HG02623 (cell line): ENCODE measurements at regions not wholly inside any gene's neighbourhood (a gene's known extent, or its start where the extent isn't known, plus 50 kb on each side); places are given as distances from the start of the nearest gene placed in this dataset.
"Not testable (repeated sequence)": the region's sequence is repeated elsewhere in the genome, so short reads cannot be mapped to it uniquely, and the experiment has no call there.

ENCODE experiments used
- ATAC-seq: cut with Tn5 transposase; IDR thresholded peaks from one replicate; pipeline ENCODE4 v1.9.1; 2021; ENCODE audit warnings: moderate library complexity; ENCODE audit not compliant: unreplicated experiment

DNA sequence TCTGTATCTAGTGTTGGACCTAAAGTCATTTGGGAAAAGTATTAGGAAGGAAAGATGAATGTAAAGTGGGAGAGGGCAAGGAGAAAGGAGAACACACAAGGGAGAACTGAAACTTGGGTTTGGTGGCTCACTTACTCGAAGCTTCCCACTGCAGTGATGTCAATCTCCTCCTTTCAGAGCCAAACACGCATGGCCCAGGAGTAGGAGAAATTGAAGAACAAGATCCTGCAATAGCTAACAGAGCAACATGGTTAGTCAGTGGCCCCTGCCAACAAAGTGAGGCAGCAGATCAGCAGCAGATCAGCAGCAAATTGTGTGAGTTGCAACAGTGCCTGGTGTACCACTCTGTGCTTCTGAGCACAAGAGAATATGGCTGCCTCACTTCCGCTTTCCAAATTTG lies 366.4 kb downstream of the PSAT1 start:
- no peak for ATAC-seq

DNA sequence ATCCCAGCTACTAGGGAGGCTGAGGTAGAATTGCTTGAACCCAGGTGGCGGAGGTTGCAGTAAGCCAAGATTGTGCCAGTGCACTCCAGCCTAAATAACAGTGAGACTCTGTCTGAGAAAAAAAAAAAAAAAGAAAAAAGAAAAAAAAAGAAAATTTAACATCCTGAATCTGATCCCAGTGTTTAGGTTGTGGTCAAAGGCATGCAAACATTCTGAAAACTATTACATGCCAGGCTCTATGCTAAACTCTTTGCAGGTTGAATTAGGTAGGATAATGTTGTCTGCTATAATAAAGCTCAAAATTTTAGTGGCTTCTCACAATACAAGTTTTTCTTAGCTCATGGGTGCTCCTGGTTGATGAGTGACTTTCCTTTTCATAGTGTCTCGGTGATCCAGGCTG lies 367.4 kb downstream of the PSAT1 start:
- ATAC-seq, result no peak

DNA sequence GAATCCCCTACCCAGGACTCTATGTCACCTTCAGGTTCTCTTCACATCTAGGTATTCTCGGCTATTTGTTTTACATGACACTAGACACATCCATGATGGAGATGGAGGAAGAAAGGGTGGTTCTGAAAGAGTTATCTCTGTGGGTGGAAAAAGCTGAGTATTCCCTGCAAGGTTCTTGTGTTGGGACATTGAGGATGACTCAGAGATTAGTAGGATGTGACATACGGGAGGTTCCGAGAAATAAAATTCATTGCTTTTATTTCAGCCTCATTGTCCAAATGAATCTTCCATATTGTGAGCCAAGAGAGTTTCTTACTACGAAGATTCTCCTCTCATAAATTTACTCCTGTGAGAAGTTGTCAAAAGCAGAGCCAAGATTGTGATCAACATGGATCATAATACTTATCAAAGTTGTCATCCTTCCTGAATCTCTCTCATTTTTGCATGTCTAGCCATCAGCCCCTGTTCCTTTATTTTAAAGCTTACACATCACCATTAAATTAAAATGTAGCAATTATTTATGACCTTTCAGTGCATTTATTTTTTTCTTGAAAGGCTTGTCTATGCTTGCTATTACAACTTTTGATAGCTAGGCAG lies 370.0 kb downstream of the PSAT1 start:
- no peak for ATAC-seq

DNA sequence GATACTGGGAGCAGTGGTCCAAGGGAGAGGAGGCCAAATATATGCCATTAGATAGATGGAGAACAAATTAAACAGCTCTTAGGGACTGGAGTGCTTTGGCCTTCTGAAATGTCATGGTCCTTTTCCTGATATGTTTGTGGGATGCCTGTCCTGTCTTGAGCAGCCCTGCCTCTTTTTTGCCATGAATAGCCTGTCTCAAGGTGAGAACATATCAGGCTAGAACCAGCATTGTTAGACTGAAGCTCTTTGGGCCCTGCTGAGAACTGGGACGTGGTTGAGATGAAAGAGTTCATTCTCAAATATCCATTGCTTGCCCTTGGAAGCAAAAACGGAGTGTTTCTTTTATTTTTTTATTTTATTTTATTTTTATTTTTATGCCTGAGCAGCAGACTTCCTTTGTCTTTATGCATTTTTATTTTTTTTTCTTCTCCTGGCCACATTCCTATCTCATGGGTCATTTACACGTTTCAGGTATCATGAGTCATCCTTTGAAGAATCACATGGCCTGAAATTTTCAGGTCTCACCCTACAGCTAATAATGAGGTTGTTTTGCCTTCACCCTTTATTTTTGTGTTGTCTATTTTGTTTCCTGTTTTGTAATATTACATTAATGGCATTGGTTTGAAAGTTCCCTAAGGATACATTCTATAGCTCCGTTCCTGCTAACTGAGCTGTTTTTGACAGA lies 371.4 kb downstream of the PSAT1 start:
- no peak for ATAC-seq

DNA sequence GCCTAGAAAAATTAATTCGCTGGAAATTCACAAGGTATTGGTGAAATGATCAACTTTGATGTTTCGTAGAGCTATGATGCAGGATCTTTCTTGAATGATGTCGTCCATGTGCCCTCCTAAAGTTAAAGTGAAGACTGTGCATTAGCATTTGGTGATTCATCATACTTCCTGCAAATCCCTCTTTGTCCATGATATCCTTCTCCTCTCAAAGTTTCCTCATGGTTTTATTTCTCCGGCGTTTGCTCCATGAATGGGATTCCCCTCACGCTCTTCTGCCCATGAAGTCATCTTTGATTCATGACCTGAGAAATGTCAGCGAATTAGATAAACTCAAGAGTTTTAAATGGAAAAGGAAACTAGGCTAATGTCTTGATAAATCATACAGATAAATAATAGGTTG lies 372.7 kb downstream of the PSAT1 start:
- no peak for ATAC-seq

DNA sequence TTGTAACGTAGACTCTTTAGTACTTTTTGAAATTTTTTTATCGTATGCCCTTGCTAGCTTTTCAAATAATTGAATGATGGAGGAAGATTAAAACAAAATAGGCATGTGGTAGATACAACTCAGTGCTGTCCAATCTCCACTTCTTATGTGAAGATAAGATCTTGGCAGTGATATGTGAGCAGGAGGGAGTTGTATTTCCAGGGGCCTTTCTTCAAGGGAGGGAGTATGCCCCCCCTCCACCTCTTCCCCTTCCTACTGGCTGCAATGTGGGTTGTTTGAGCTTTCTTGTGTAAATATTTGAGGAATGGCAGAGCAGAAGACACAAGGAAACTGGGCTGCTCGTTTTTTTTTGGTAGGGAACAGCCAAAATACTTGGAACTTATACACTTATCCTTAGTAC lies 374.9 kb downstream of the PSAT1 start:
- no peak for ATAC-seq

DNA sequence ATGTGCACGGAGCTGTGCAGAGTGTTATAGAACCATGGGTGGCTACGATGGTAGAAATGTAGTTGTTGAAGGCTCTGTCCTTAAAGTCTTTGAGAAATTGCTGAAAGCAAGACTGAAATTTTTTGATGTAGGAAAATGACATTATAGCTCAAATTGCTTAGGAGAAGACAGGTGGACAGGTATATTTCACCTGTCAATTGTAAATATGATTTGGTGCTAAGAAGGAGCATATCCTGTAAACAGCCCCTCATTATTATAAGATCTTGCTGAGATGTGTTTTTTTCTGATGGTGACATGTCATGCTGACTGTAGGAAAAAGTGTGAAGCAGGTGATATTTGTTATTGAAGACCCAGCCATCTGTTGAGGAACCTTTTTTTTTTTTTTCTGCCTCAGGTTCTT lies 377.9 kb downstream of the PSAT1 start:
- ATAC-seq, result no peak

DNA sequence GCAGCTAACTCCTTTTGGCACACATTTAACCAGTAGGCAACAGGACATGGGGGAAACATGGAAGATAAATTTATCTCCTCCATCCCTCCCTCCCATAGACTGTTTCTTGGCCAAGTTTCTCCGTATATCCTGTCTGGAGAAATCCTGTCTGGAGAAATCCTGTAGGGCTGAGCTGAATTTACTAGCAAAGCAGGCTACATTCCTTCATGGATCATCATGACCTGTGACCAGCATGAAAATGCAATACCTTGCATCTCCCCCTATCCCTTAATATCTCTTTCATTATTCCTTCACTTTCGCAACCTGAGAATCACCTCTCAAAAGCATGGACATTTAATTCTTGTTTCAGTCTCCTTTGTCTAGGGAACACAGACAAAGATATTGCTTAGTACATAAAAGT lies 379.1 kb downstream of the PSAT1 start:
- no peak for ATAC-seq

DNA sequence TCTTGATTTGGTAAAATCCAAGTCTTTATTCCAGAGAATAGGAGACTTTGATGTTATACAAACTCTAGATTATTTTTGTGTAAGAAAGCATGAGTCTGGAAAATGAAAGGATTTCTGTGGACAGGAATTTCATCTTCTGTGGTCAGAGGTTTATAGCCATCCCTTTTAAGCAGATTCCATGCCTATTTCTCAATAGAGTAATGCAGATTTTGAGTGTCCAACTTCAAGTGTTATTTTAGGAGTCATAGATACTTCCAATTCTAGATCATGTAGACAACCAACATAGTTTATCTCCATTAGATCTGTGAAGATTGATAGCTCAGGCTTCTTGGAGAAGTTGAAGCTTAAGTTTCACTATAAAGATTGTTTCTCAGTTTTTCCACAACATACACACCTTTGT lies 379.7 kb downstream of the PSAT1 start:
- ATAC-seq, result no peak

DNA sequence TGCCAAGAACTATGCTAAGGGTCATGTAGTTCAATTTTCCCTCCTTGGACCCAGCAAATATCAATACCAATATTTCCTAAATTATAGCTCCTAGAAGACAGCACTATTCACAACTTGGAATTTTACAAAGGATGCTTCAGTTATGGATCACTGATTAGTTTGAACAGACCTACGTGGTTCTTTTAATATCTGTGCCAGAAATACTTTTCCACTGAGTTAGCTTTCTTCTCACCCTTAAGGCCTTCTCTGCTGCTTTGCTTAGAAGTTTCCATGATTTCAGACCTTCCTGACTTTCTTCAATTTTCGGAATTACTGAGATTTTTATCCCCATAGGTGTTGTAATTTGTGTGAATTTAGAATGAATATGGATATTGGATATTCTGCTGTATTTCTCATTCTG lies 380.4 kb downstream of the PSAT1 start:
- ATAC-seq, result no peak

DNA sequence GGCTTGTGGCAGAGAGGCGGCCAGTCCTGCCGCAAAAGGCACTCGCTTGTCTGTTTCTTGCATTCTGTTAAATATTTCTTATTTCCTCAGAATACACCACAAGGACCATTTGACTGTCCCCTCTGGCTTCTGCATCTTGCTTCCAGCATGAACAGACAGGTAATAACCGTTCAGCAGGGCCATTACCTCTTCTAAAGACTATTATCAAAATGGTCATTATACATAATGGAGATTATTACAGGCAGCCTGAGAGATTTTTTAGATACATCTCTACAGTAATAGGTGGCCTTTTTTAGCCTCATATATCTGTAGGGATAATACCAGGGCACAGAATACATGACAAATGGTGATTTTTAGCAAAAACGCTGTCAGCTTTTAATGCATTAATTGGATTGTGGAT lies 382.0 kb downstream of the PSAT1 start:
- ATAC-seq, result no peak

DNA sequence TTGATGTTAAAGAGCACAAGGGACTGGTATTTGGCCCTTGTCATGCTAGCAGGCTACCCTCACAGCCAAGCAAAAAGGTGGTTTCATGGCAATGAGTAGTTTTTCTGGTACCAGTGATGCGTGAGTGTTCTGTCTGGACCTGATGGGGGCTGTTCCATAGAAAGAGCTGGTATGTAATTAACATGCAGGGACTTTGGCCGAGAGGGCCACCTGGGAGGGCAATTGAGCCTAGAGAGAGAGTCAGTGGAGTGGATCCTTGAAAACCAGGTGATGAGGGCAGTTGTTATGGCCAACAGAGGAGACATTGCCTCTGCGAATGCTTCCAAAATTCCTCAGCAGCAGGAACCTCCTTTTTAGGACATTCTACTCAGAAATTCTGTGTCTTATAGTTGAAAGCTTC lies 383.3 kb downstream of the PSAT1 start:
- no peak for ATAC-seq

DNA sequence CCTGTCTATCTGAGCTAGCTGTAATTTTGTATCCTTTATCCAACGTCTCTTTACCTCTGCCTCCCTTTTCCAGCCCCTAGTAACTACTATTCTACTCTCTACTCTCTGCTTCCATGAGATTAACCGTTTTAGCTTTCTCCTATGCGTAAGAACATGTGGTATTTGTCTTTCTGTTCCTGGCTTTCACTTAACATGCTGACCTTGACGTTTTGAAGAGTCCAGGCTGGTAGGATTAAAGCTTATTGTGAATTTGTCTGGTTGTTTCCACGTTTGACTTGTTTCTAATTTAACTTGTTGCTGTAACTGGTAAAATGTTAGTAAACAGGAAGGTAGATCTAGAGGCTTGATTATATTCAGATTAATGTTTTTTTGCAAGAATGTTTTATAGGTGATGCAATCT lies 385.3 kb downstream of the PSAT1 start:
- ATAC-seq, result no peak

DNA sequence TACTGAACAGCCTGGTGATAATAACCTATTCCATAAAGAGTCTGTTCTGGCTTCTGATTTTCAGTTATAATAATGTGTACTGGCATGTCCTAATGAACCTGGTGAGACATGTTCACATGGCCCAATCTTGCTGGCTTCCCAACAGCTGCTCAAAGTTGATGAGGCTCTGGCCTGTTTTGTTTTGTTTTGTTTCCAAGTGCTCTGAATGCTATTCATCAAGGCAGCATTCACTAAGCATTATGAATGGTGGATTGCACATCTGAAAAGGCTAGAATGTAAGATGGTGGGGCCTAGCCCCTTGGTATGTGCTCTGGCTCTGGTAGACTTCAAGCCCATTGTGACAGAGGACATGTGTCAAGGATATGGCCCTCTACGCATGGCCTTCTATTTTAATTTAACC lies 388.5 kb downstream of the PSAT1 start:
- no peak for ATAC-seq

DNA sequence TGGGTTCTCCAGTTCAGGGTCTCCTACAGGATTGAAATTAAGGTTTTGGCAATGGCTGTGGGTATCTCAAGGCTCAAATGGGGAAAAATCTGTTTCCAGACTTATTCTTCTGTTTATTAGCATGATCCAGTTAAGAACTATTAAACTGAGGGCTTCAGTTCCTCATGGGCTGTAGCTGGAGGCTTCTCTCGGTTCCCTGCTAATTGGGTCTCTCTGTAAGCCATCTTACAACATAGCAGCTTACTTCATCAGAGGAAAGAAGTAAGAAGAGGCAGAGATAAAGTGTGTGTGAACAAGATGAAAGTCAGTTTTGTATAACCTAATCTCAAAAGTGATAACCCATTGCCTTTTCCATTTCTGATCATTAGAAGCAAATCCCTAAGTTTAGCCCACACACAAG lies 391.9 kb downstream of the PSAT1 start:
- ATAC-seq, result no peak

DNA sequence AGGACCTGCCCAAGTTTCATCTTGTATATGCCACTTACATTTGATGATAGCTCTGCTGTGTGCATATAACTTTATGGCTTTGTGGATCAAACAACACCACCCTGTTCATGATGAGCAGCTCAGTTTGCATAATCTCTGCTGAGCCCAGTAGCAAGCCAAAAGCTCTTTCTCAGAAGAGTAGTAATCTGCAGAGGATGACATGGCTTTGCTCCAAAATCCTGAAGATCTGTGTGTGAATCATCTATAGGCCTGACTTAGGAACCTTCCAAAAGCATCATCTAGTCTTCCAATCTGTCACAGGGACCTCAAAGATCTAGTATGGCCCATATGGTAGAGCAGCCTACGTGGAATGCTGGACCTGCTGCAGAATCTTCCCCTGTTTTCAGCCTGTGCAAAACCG lies 394.6 kb downstream of the PSAT1 start:
- ATAC-seq, result no peak

DNA sequence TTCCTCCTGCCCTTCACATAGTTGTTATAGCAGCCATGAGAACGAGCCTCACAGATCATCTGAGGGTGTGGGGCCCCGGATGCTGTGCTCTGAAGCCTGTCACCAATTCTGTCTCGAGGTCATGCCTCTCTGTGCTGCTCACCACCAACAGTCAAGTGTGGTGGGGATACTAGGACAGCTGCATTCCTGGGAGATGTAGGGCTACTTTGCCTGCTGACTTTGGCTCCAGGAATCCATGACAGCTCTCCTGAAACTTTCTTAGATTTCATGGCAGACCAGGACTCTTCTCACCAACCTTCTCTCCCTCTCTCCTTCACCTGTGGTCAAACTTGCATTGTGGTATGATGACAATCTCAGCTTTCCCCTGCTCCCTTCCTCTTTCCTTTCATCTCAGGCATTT lies 395.9 kb downstream of the PSAT1 start:
- ATAC-seq, result no peak

DNA sequence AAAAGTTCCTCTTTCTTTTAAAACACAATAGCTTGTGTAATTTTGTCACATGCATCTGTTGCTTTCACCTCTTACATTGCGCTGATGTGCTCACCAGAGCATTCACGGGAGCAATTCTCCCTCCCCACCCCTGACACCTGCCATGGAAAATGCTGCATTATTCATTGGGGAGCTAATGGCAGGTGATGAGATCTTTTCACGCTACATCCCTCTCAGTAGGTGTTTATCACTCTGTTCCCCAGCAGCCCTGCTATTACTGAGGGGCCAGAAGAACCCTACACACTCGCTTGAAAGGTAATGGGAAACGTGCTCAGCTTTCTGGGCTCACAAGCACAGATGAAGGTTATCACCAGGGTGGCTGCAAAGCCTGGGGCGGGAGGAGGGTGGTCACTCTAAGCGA lies 398.0 kb downstream of the PSAT1 start:
- ATAC-seq, result no peak

DNA sequence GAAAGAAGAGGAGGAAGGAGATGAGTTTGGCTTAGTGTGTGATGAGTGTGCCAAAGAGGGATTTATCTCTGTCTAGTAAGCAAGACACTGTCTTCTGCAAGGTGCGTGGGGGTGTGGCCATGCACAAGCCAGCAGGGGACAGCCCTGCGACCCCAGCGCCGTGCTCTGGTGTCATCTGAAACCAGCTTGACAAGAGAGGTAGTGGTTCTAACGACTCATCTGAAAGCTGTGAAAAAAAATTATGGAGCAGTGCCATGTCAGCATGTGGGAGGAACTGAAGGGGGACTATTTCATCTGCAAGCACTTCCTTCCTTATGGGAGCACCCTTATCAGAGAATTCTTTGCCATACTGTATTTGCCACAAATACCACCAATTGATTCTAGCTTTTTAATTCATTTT lies 398.6 kb downstream of the PSAT1 start:
- no peak for ATAC-seq

DNA sequence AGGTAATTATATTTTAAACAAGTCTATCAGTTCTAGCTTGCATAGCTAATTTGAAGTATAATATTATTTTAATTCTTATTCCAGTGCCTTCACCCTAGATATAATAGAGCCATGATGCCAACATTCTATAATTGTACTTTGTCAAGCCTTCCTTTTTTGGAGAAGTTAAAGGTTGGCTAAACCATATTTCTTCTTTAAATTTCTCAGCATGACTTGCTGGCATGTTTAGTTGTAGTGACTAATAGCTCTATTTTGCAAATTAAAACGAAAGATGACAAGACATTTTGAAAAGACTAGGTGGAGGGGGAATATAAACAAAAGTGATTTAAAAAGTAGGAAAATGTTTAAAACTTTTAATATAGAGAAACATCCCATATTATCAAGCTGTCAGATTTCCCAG lies 400.7 kb downstream of the PSAT1 start:
- ATAC-seq, result no peak

DNA sequence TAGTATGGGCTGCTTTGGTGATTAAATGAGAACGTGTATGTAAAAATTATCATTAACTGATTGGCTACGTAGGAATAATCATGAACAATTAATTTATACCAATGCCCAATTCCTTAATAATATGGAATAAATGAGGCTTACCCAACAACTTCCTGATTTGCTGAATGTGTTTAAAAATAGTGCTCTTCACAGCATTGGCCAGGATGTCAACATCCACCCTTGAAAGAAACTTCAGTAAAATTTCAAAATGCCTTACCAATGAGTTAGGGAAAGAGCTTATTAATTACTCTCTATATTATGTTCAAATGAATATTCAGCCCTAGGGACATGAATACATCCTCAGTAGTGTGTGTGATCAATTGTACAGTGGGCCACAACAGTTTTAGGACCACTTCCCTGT lies 401.4 kb downstream of the PSAT1 start:
- no peak for ATAC-seq

DNA sequence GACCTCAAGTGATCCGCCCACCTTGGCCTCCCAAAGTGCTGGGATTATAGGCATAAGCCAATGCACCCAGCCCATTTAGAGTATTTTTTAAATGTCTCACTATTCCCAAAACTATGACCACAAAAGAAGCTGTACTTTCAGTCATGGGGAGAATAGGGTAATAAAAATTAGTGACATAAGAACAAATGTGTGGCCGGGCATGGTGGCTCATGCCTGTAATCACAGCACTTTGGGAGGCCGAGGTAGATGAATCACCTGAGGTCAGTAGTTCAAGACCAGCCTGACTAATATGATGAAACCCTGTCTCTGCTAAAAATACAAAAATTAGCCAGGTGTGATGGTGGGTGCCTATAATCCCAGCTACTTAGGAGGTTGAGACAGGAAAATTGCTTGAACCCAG lies 402.3 kb downstream of the PSAT1 start:
- not testable (repeated sequence) for ATAC-seq

DNA sequence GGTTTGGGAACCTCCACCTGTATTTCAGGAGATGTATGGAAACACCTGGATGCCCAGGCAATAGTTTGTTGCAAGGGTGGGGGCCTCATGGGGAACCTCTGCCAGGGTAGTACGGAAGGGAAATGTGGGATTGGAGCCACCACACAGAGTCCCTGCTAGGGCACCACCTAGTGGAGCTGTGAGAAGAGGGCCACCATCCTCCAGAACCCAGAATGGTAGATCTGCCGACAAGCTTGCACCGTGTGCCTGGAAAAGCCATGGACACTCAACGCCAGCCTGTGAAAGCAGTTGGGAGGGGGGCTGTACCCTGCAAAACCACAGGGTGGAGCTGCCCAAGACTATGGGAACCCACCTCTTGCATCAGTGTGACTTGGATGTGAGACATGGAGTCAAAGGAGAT lies 407.2 kb downstream of the PSAT1 start:
- ATAC-seq, result not testable (repeated sequence)
